ENCODE measurements at regions not wholly inside any gene's neighbourhood (a gene's known extent, or its start where the extent isn't known, plus 50 kb on each side); places are given as distances from the start of the nearest gene placed in this dataset.

DNA sequence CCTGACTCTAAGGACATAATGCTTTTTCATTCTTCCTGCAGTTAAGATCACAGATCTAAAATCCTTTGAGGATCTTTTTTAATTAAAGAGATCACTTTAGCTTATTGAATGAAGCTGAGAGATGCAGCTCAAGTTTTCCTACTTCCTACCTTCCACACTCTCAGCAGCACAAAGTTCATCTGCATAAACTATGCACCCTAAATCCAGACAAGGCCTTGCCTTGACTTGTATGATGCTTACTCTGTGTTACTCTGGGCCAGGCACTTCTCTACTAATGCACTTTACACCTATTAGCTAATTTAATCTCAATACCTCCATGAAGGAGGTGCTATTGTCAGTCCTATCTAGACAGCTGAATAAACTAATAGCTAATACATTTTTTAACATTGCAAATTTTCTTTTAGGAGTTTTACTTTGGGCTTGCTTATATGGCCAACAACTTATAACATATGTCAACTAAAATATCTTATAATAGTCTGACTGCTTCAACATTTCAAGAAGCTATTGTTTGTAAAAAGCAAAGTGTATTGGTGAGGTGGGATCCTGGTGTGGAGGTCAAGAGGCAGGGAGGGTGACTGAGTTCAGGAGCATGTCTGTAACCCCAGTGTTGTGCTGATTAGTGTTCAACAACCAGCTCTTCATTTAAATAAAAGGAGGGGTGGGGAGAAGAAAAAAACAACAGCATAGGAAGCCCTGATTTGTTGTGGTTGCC lies 172.4 kb upstream of the ATP11B start:
- Histone ChIP-seq H3K4me1 (ENCODE audit: control insufficient read depth, insufficient read depth, low read length) (no peaks in the 10 kb centered on the region), H3K27ac (ENCODE audit: low read length) (no peak overlapping the region), H3K4me3 (ENCODE audit: low read length) (no peak overlapping the region), H3K9me3 (ENCODE audit: control insufficient read depth, insufficient read depth, low read length) (no peaks in the 10 kb centered on the region), H3K27me3 (ENCODE audit: control insufficient read depth, insufficient read depth, low read length) (no peaks in the 10 kb centered on the region), H3K36me3 (ENCODE audit: control insufficient read depth, insufficient read depth, low read length) (no peaks in the 10 kb centered on the region)
- DNase-seq (ENCODE audit: low read depth, low spot score): no peak

DNA sequence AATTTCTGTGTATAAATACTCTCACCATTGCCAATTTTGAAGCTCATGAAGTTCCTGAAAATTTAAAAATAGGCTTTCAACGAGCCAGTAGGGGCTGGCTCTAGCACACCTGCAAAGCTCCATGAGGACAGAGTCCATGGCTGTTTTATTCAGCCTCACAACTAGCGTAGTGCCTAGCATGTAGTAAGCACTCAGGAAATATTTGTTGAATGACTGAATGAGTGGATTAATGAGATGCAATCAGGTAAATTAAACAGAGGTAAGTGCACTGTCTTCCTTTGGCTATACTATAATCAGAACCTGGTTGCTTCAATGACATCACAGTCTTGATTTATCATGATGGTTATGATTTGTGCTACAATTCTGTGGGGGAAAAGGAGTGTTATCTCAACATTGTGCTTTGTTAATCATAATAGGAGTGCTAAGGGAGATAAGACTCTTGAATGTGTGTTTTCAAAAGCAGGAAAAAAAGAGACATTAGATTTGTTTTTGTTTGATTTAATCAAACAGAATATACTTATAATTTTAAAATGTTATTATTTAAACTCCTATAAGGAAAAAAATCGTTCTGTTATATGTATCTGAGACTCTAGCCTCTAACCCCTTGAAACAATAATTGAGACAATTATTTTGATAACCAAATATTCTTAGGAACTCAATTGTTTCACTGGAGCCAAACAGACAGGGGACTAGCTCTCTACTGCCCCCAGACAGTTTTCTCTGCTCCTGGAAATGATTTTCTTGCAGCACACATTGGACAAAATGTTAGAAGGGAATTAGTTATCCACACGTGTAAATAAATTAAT lies 171.7 kb upstream of the ATP11B start:
- Histone ChIP-seq H3K4me3 (ENCODE audit: low read length) (no peak overlapping the region), H3K4me1 (ENCODE audit: control insufficient read depth, insufficient read depth, low read length) (no peaks in the 10 kb centered on the region), H3K9me3 (ENCODE audit: control insufficient read depth, insufficient read depth, low read length) (no peaks in the 10 kb centered on the region), H3K36me3 (ENCODE audit: control insufficient read depth, insufficient read depth, low read length) (no peaks in the 10 kb centered on the region), H3K27me3 (ENCODE audit: control insufficient read depth, insufficient read depth, low read length) (no peaks in the 10 kb centered on the region), H3K27ac (ENCODE audit: low read length) (no peak overlapping the region)
- no CpG with 5 or more reads among the region's 4 CpGs for WGBS (ENCODE audit: insufficient coverage, insufficient read length)
- no peak for DNase-seq (ENCODE audit: low read depth, low spot score)

DNA sequence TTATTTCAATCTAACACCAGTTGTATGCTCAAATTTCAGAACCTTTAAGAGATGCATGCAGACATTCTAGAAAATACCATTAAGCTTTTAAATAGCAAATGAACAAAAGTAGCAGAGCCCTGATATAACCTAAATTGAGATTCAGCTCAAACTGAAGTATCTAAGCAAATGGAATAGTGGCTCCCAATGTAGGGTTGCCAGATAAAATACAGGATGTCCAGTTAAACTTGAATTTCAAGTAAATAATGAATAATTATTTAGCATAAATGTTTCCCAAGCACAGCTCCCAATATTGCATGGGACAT lies 171.1 kb upstream of the ATP11B start:
- no peak overlapping the region for H3K4me3 ChIP-seq (ENCODE audit: low read length)
- no peak for DNase-seq (ENCODE audit: low read depth, low spot score)
- no peaks in the 10 kb centered on the region for H3K27me3 ChIP-seq (ENCODE audit: control insufficient read depth, insufficient read depth, low read length)
- H3K9me3 ChIP-seq (ENCODE audit: control insufficient read depth, insufficient read depth, low read length): no peaks in the 10 kb centered on the region
- H3K27ac ChIP-seq (ENCODE audit: low read length): no peak overlapping the region
- H3K36me3 ChIP-seq (ENCODE audit: control insufficient read depth, insufficient read depth, low read length): no peaks in the 10 kb centered on the region
- no peaks in the 10 kb centered on the region for H3K4me1 ChIP-seq (ENCODE audit: control insufficient read depth, insufficient read depth, low read length)

DNA sequence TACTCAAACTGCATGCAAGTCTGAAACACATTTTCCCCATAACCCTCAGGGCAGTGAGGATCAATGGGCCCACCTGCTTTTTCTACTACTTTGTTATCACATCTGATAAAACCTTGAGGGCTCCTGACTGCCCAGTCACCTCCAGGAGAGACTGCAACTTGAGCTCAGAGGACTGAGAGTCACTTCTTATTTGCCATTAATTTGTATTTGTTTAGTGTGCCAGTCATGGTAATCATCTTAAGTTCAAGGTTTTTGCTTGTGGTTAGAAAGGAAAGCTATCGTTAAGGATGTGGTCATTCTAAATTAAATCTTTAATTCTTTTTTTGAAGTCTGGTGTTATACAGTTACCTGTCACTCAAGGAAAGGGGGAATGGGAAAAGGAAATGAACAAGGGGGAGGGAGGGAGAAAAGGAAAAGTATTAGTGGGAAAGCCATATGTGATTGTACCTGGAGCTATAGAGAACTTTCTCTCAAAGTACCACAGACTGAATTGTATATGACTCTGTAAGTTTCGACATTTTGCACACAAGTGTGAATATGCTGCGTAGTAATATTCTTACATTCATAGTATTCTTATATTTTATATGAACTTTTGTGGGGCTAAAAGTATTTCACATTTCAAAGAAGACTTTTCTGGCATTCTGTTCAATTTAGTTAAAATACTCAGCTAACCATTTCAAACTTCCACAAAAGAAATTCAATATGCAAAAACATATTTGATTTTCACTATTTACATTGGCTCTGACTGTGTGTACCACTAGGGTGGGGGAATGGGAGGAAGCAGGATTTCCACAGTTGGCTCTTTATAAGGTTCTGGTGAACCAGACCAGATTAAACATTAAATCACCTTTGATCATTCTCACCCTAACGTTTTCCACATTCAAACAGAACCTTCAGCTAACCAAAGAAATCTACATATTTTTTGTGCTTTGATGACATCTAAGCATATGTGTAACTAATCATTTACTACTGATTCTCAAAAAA lies 166.5 kb upstream of the ATP11B start:
- Histone ChIP-seq H3K27ac (ENCODE audit: low read length) (no peak overlapping the region), H3K4me1 (ENCODE audit: control insufficient read depth, insufficient read depth, low read length) (no peaks in the 10 kb centered on the region), H3K4me3 (ENCODE audit: low read length) (no peak overlapping the region), H3K9me3 (ENCODE audit: control insufficient read depth, insufficient read depth, low read length) (no peaks in the 10 kb centered on the region), H3K36me3 (ENCODE audit: control insufficient read depth, insufficient read depth, low read length) (no peaks in the 10 kb centered on the region), H3K27me3 (ENCODE audit: control insufficient read depth, insufficient read depth, low read length) (no peaks in the 10 kb centered on the region)
- no peak for DNase-seq (ENCODE audit: low read depth, low spot score)
- WGBS (ENCODE audit: insufficient coverage, insufficient read length): no CpG with 5 or more reads among the region's 4 CpGs

DNA sequence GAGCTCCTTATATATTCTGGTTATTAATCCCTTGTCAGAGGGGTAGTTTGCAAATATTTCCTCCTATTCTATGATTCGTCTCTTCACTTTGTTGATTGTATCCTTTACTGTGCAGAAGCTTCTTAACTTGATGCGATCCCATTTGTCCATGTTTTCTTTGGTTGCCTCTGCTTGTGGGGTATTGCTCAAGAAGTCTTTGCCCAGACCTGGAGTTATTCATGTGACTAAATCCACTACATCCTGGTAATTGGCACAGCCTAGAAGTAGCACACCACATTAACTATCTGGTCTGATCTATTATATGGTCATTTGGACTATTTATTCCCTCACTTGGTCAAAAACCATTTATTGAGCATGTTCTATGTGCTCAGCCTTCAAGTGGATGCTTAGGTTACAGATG lies 164.8 kb upstream of the ATP11B start:
- DNase-seq (ENCODE audit: low read depth, low spot score): no peak
- Histone ChIP-seq H3K36me3 (ENCODE audit: control insufficient read depth, insufficient read depth, low read length) (no peaks in the 10 kb centered on the region), H3K4me3 (ENCODE audit: low read length) (no peak overlapping the region), H3K27ac (ENCODE audit: low read length) (no peak overlapping the region), H3K9me3 (ENCODE audit: control insufficient read depth, insufficient read depth, low read length) (no peaks in the 10 kb centered on the region), H3K27me3 (ENCODE audit: control insufficient read depth, insufficient read depth, low read length) (no peaks in the 10 kb centered on the region), H3K4me1 (ENCODE audit: control insufficient read depth, insufficient read depth, low read length) (no peaks in the 10 kb centered on the region)
- no CpG with 5 or more reads among the region's 2 CpGs for WGBS (ENCODE audit: insufficient coverage, insufficient read length)

DNA sequence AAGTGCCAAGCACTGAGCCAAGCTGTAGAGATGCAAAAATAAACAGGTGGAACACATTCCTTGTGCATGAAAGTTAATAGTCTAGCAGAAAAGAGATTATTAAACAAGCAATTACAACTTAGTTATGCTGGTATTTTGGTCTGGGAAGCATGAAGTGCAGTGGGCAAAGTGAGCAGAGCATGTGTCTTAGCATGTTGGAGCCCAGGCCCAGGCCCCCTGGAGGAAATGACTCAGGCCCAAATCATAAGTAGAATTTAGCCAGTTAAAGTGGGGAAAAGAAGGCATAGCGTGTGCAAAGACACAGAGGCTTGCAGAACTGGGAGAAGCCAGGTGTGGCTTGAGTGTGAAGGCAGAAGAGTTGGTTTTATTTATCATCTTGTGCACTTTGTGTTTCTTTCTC lies 163.8 kb upstream of the ATP11B start:
- no peak overlapping the region for H3K27ac ChIP-seq (ENCODE audit: low read length)
- DNase-seq (ENCODE audit: low read depth, low spot score): no peak

DNA sequence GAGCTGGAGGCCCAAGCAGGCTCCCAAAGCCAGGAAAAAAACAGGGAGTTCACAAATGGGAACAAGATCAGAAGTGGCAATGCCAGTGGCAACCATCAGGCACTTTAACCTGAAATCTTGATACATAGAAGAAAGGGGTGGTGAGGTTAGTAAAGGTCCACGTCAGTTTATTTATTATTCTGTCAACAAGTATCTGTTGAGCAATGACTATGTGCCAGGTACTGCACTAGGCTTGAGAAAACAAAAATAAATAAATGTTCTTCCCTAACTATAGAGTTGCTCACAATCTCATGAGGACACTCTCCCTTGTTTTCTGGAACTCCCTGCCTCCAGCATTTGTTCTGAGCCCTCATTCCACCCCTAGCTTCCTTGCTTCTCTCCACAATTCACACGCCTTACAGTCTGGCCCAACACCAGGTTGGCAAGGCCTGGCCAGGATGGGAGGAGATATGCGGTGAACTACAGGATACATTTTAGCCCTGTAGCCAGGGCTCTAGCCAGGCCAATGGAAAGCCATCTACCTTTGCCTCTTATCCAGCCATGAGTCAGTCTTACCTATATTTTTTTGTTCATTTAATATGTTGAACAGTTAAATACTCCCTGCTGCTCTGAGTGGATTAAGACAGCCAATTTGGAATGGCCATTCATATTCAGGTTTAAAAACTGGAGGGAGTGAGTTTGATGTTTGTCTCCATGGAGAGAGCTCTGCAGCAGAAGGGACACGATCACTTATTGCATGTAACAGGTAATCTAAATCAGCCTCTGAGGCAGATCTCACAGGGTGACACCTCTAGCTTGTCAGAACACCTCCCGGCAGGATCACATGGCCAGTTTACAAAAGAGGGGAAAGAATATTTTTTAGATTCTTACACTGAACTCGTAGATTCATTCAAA lies 161.9 kb upstream of the ATP11B start:
- Histone ChIP-seq H3K27ac (ENCODE audit: low read length) (no peak overlapping the region), H3K27me3 (ENCODE audit: control insufficient read depth, insufficient read depth, low read length) (no peaks in the 10 kb centered on the region), H3K9me3 (ENCODE audit: control insufficient read depth, insufficient read depth, low read length) (no peaks in the 10 kb centered on the region), H3K4me1 (ENCODE audit: control insufficient read depth, insufficient read depth, low read length) (no peaks in the 10 kb centered on the region), H3K36me3 (ENCODE audit: control insufficient read depth, insufficient read depth, low read length) (no peaks in the 10 kb centered on the region), H3K4me3 (ENCODE audit: low read length) (no peak overlapping the region)
- no CpG with 5 or more reads among the region's 6 CpGs for WGBS (ENCODE audit: insufficient coverage, insufficient read length)
- no peak for DNase-seq (ENCODE audit: low read depth, low spot score)

More for the DNA sequence above, 163.8 kb upstream of the ATP11B start:
- Histone ChIP-seq H3K4me3 (ENCODE audit: low read length) (no peak overlapping the region), H3K4me1 (ENCODE audit: control insufficient read depth, insufficient read depth, low read length) (no peaks in the 10 kb centered on the region), H3K36me3 (ENCODE audit: control insufficient read depth, insufficient read depth, low read length) (no peaks in the 10 kb centered on the region), H3K27me3 (ENCODE audit: control insufficient read depth, insufficient read depth, low read length) (no peaks in the 10 kb centered on the region), H3K9me3 (ENCODE audit: control insufficient read depth, insufficient read depth, low read length) (no peaks in the 10 kb centered on the region)
- no CpG with 5 or more reads among the region's 1 CpG for WGBS (ENCODE audit: insufficient coverage, insufficient read length)

DNA sequence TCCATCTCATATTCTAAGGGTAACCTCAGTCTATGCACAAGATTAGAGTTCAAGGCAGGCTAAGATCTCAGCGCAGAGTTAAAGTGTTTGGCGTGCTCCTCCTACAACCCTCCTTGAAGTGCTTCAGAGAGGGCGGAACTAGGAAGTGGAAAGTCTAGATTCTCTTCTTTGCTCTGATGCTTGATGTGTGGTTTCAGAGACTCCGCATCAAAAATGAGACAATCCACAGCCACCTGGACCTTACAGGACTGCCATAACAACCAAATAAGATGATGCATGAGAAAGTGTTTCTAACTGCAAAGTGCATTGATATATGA lies 161.3 kb upstream of the ATP11B start:
- Histone ChIP-seq H3K27ac (ENCODE audit: low read length) (no peak overlapping the region), H3K27me3 (ENCODE audit: control insufficient read depth, insufficient read depth, low read length) (no peaks in the 10 kb centered on the region), H3K4me1 (ENCODE audit: control insufficient read depth, insufficient read depth, low read length) (no peaks in the 10 kb centered on the region), H3K4me3 (ENCODE audit: low read length) (no peak overlapping the region), H3K36me3 (ENCODE audit: control insufficient read depth, insufficient read depth, low read length) (no peaks in the 10 kb centered on the region), H3K9me3 (ENCODE audit: control insufficient read depth, insufficient read depth, low read length) (no peaks in the 10 kb centered on the region)
- no CpG with 5 or more reads among the region's 4 CpGs for WGBS (ENCODE audit: insufficient coverage, insufficient read length)
- no peak for DNase-seq (ENCODE audit: low read depth, low spot score)

DNA sequence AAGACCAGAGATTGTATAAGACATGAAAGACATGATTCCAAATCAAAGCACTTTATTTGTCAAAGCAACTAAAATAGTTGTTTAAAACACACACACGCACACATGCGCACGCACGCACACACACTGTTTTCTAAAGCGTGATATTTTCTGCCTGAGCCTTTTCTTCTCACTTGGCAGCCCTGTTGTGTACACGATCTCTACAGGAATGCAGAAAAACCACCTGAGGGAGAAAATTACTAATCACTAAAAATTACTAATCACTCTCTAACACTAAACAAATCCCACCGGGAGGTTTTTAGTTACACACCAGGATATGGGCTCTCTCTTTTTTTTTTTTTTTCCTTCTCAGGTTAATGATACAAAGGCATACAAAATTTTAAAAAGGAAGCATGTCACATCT lies 160.1 kb upstream of the ATP11B start:
- H3K27me3 ChIP-seq (ENCODE audit: control insufficient read depth, insufficient read depth, low read length): no peaks in the 10 kb centered on the region
- WGBS (ENCODE audit: insufficient coverage, insufficient read length): no CpG with 5 or more reads among the region's 7 CpGs
- no peak overlapping the region for H3K27ac ChIP-seq (ENCODE audit: low read length)
- H3K9me3 ChIP-seq (ENCODE audit: control insufficient read depth, insufficient read depth, low read length): no peaks in the 10 kb centered on the region
- no peaks in the 10 kb centered on the region for H3K4me1 ChIP-seq (ENCODE audit: control insufficient read depth, insufficient read depth, low read length)
- no peak for DNase-seq (ENCODE audit: low read depth, low spot score)
- H3K4me3 ChIP-seq (ENCODE audit: low read length): no peak overlapping the region
- H3K36me3 ChIP-seq (ENCODE audit: control insufficient read depth, insufficient read depth, low read length): no peaks in the 10 kb centered on the region

DNA sequence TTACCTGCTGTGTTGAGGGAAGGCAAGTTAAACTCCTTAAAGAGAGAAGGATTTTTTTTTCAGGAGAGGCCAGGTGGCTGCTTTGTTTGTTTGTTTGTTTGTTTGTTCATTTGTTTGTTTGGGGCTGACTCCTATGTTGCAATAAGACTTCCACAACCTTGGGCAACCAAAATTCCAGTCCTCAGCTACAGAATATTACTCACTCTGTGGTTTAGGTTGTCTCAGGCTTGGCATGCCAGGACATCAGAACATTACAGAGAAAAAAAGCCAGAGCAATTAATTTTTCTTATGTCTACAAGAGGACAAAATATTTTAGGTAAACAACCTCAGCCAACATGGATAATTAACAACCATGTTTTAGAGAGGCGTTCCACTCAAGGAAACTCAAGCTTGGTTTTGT lies 156.7 kb upstream of the ATP11B start:
- Histone ChIP-seq H3K27ac (ENCODE audit: low read length) (no peak overlapping the region), H3K36me3 (ENCODE audit: control insufficient read depth, insufficient read depth, low read length) (no peaks in the 10 kb centered on the region), H3K27me3 (ENCODE audit: control insufficient read depth, insufficient read depth, low read length) (no peaks in the 10 kb centered on the region), H3K9me3 (ENCODE audit: control insufficient read depth, insufficient read depth, low read length) (no peaks in the 10 kb centered on the region), H3K4me3 (ENCODE audit: low read length) (no peak overlapping the region), H3K4me1 (ENCODE audit: control insufficient read depth, insufficient read depth, low read length) (no peaks in the 10 kb centered on the region)
- DNase-seq (ENCODE audit: low read depth, low spot score): no peak
- no CpG with 5 or more reads among the region's 1 CpG for WGBS (ENCODE audit: insufficient coverage, insufficient read length)

Data from iPS DF 6.9 (cell line).